SU-DHL-6 (cell line): ENCODE measurements at regions not wholly inside any gene's neighbourhood (a gene's known extent, or its start where the extent isn't known, plus 50 kb on each side); places are given as distances from the start of the nearest gene placed in this dataset.

Experiments used
- H2AFZ ChIP-seq: fragments of 200-600 bp; sonication (generic); 2 replicates; pipeline ENCODE4 v1.6.1; 2014; ENCODE audit warnings: low read depth, mild to moderate bottlenecking, moderate library complexity, mixed read lengths, antibody characterized with exemption, low read length; ENCODE audit not compliant: severe bottlenecking
- H3F3A ChIP-seq: fragments of 200-600 bp; shearing (Covaris generic); 2 replicates; pipeline ENCODE4 v1.6.0; 2016; ENCODE audit warnings: antibody characterized with exemption, mild to moderate bottlenecking; ENCODE audit not compliant: insufficient read depth
- H3K27ac ChIP-seq: fragments of 200-600 bp; sonication (generic); 2 replicates; pipeline ENCODE4 v1.5.1; 2016; ENCODE audit warnings: low read depth, mild to moderate bottlenecking, low read length, moderate library complexity, mixed read lengths
- H3K27me3 ChIP-seq: fragments of 200-600 bp; sonication (generic), shearing (Covaris generic); 2 replicates; pipeline ENCODE4 v1.6.0; 2014; ENCODE audit warnings: mild to moderate bottlenecking, low read length
- H3K36me3 ChIP-seq: fragments of 200-600 bp; sonication (generic); 2 replicates; pipeline ENCODE4 v1.6.1; 2014; ENCODE audit warnings: mild to moderate bottlenecking, low read length, mixed read lengths
- H3K4me2 ChIP-seq: fragments of 300-600, 200-600 bp; shearing (Covaris generic), sonication (generic); 2 replicates; pipeline ENCODE4 v1.6.0; 2014; ENCODE audit warnings: low read length, low read depth, mild to moderate bottlenecking; ENCODE audit not compliant: poor library complexity, severe bottlenecking
- H3K4me3 ChIP-seq: fragments of 200-600 bp; sonication (generic); 2 replicates; pipeline ENCODE4 v1.5.1; 2014; ENCODE audit warnings: antibody characterized with exemption, low read length, mild to moderate bottlenecking, mixed read lengths; ENCODE audit not compliant: insufficient read depth, poor library complexity, severe bottlenecking
- H3K79me2 ChIP-seq: fragments of 200-600 bp; sonication (generic); 2 replicates; pipeline ENCODE4 v1.6.1; 2014; ENCODE audit warnings: mild to moderate bottlenecking, low read length, moderate library complexity; ENCODE audit not compliant: insufficient read depth
- H3K9ac ChIP-seq: fragments of 200-600 bp; sonication (generic); 2 replicates; pipeline ENCODE4 v1.7.0; 2014; ENCODE audit warnings: mild to moderate bottlenecking, low read length
- H3K9me2 ChIP-seq: fragments of 200-600 bp; sonication (generic); replicated peaks from 2 replicates; pipeline ENCODE4 v1.6.1; 2014; ENCODE audit warnings: low read length; ENCODE audit not compliant: insufficient read depth
- H3K9me3 ChIP-seq: fragments of 200-600 bp; sonication (generic); 2 replicates; pipeline ENCODE4 v1.6.1; 2014; ENCODE audit warnings: low read length, mixed read lengths; ENCODE audit not compliant: insufficient read depth
- H4K20me1 ChIP-seq: fragments of 200-600 bp; sonication (generic); 2 replicates; pipeline ENCODE4 v1.6.1; 2014; ENCODE audit warnings: low read depth, mild to moderate bottlenecking, antibody characterized with exemption, low read length, moderate library complexity, mixed read lengths
- EZH2phosphoT487 ChIP-seq: fragments of 200-600 bp; sonication (generic), shearing (Covaris generic); conservative IDR thresholded peaks from 2 replicates; pipeline ENCODE4 v1.6.1; 2018; ENCODE audit warnings: mild to moderate bottlenecking, antibody characterized with exemption, low read length, moderate library complexity, mixed read lengths
- TF ChIP-seq, protein P1 (sequence below): fragments of 200-600 bp; sonication (generic); IDR thresholded peaks from one replicate; pipeline ENCODE4 v1.5.1; 2017; ENCODE audit warnings: antibody characterized with exemption, mild to moderate bottlenecking, low read length, moderate library complexity; ENCODE audit not compliant: insufficient read depth, poor library complexity, severe bottlenecking

DNA sequence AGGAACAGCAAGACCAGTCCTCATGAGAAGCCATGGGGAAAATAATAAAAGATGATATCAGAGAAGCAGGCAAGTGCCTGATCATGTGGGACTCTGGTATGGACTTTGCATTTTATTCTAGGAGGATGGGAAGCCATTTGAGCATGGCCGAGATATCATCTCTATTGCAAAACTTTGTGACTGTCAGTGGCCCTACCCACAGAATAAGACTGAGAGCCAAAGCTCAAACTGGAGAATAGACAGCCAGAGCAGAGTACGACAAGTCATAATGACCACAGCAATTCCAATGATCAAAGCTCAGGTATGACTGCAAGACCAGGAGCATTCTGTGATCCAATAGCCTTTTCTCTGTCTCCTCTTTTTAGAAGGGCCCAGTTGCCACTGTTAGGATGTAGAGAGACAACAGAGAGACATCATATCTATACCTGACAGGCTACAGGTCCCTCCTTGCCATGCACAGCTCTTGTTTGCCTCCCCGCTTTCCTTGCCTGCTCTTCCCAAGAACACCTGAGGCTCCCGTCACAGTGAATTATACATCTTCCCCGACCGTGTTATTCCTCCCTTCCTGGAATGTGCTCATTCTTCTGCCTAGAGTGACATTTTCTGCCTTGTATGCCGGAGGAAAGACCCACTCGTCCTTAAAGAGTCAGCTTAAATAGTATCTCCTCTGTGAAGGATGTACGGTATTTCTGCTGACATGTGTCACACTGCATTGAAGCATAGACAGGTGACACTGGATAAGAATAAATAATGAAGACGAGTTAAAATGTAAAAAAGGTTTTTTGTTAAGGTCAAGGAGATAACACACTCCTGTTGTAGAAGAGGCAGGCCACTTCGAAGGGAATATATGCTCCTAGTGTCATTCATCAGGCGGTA, 248.7 kb upstream of the MAP3K1 start:
- no peak overlapping the region for H3K4me2 ChIP-seq
- no peaks in the 10 kb centered on the region for H3K9me3 ChIP-seq
- no peaks in the 10 kb centered on the region for H3K36me3 ChIP-seq
- H3K79me2 ChIP-seq: no peaks in the 10 kb centered on the region
- H3F3A ChIP-seq: no peaks in the 10 kb centered on the region
- H4K20me1 ChIP-seq: no peaks in the 10 kb centered on the region
- no peaks in the 10 kb centered on the region for H3K27me3 ChIP-seq
- no peak overlapping the region for H3K27ac ChIP-seq
- H3K4me3 ChIP-seq: no peak overlapping the region
- H3K9ac ChIP-seq: no peak overlapping the region
- H2AFZ ChIP-seq: no peak overlapping the region
- no peak for TF ChIP-seq EZH2phosphoT487
- TF ChIP-seq, protein P1, sequence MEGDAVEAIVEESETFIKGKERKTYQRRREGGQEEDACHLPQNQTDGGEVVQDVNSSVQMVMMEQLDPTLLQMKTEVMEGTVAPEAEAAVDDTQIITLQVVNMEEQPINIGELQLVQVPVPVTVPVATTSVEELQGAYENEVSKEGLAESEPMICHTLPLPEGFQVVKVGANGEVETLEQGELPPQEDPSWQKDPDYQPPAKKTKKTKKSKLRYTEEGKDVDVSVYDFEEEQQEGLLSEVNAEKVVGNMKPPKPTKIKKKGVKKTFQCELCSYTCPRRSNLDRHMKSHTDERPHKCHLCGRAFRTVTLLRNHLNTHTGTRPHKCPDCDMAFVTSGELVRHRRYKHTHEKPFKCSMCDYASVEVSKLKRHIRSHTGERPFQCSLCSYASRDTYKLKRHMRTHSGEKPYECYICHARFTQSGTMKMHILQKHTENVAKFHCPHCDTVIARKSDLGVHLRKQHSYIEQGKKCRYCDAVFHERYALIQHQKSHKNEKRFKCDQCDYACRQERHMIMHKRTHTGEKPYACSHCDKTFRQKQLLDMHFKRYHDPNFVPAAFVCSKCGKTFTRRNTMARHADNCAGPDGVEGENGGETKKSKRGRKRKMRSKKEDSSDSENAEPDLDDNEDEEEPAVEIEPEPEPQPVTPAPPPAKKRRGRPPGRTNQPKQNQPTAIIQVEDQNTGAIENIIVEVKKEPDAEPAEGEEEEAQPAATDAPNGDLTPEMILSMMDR: no peak
- no peaks in the 10 kb centered on the region for H3K9me2 ChIP-seq

GRCh38 chr5:56565644-56566043, 249.7 kb upstream of the MAP3K1 start:
- no peaks in the 10 kb centered on the region for H3K27me3 ChIP-seq
- H3K4me3 ChIP-seq: no peak overlapping the region
- no peak overlapping the region for H3K9ac ChIP-seq
- no peak overlapping the region for H3K27ac ChIP-seq
- no peaks in the 10 kb centered on the region for H3K79me2 ChIP-seq
- H3K4me2 ChIP-seq: no peak overlapping the region
- no peaks in the 10 kb centered on the region for H3F3A ChIP-seq
- H3K9me2 ChIP-seq: no peaks in the 10 kb centered on the region
- H3K9me3 ChIP-seq: no peaks in the 10 kb centered on the region
- TF ChIP-seq, protein P1: no peak
- no peak for TF ChIP-seq EZH2phosphoT487
- H3K36me3 ChIP-seq: no peaks in the 10 kb centered on the region
- H4K20me1 ChIP-seq: no peaks in the 10 kb centered on the region
- H2AFZ ChIP-seq: no peak overlapping the region

- Histone ChIP-seq H3K9me3 (no peaks in the 10 kb centered on the region), H3K27ac (no peak overlapping the region), H3K27me3 (no peaks in the 10 kb centered on the region), H3K36me3 (no peaks in the 10 kb centered on the region), H3K4me3 (no peak overlapping the region), H3K4me2 (no peak overlapping the region), H3K9ac (no peak overlapping the region), H2AFZ (no peak overlapping the region), H4K20me1 (no peaks in the 10 kb centered on the region), H3F3A (no peaks in the 10 kb centered on the region), H3K9me2 (no peaks in the 10 kb centered on the region), H3K79me2 (no peaks in the 10 kb centered on the region)
- TF ChIP-seq, protein P1: no peak
- TF ChIP-seq EZH2phosphoT487: no peak
Observed at GRCh38 chr5:56565283-56565615, 250.1 kb upstream of the MAP3K1 start.
